Keratinocyte (primary cell): ENCODE measurements at regions not wholly inside any gene's neighbourhood (a gene's known extent, or its start where the extent isn't known, plus 50 kb on each side); places are given as distances from the start of the nearest gene placed in this dataset.

Experiments
- EZH2 ChIP-seq: IDR thresholded peaks from one replicate; pipeline ENCODE4 v1.6.1; 2012; ENCODE audit warnings: inconsistent platforms, mild to moderate bottlenecking, low read length, moderate library complexity
- TF ChIP-seq, protein P1 (sequence below), 3 experiments: IDR thresholded peaks in 1 of 3; conservative IDR thresholded peaks in 1 of 3; optimal IDR thresholded peaks in 1 of 3; 2 replicates in 2 of 3; 3 replicates in 1 of 3; pipeline versions ENCODE3 to v1.5.1; 2011; ENCODE audit warnings: low read length in 3 of 3, mild to moderate bottlenecking in 3 of 3, moderate library complexity in 2 of 3, control low read depth in 1 of 3, inconsistent platforms in 1 of 3; ENCODE audit not compliant: insufficient read depth in 2 of 3; ENCODE audit errors: extremely low read depth in 1 of 3

DNA sequence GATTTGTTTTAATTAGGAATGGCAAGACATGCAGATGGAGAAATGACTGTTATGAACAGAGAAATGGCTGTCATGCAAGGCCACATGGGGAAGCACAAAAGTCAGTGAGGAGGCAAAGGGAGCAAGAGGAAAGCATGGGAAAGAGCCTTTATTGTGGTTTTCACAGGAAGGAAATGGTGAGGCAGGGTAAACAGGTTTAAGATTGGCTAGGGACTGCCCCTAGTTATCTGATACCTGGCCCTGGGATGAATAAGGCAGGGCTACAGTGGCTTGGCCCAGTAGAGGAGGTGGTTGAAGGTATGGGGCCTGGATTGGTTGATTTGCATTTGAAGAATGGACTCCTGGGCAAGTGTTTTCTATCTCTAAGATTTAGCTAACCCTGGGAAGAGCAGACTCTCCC, 168.7 kb upstream of the CNOT2 start:
- TF ChIP-seq, protein P1, sequence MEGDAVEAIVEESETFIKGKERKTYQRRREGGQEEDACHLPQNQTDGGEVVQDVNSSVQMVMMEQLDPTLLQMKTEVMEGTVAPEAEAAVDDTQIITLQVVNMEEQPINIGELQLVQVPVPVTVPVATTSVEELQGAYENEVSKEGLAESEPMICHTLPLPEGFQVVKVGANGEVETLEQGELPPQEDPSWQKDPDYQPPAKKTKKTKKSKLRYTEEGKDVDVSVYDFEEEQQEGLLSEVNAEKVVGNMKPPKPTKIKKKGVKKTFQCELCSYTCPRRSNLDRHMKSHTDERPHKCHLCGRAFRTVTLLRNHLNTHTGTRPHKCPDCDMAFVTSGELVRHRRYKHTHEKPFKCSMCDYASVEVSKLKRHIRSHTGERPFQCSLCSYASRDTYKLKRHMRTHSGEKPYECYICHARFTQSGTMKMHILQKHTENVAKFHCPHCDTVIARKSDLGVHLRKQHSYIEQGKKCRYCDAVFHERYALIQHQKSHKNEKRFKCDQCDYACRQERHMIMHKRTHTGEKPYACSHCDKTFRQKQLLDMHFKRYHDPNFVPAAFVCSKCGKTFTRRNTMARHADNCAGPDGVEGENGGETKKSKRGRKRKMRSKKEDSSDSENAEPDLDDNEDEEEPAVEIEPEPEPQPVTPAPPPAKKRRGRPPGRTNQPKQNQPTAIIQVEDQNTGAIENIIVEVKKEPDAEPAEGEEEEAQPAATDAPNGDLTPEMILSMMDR (optimal IDR thresholded peaks at IDR 0.05 in 1 of 3, IDR thresholded peaks at IDR 0.05 in 1 of 3, conservative IDR thresholded peaks at IDR 0.05 in 1 of 3; ENCODE audit: extremely low read depth in 1 of 3, insufficient read depth in 2 of 3, low read length in 3 of 3): no peak
- TF ChIP-seq EZH2: no peak
